ENCODE measurements at regions not wholly inside any gene's neighbourhood (a gene's known extent, or its start where the extent isn't known, plus 50 kb on each side); places are given as distances from the start of the nearest gene placed in this dataset.

GRCh38 chr3:127140501-127141460 is 52.1 kb upstream of the PRR23E start:
- no peak overlapping the region for H3K27ac ChIP-seq
- H3K9ac ChIP-seq (ENCODE audit: low read depth in 2 of 2, low read length in 2 of 2) = no peak overlapping the region
- no peak for TF ChIP-seq CTCF (IDR thresholded peaks at IDR 0.05)

GRCh38 chr3:127141921-127142730 is 50.8 kb upstream of the PRR23E start:
- H3K27me3 ChIP-seq = no peaks in the 10 kb centered on the region
- DNase-seq = peak; percentile 73
- no peak for TF ChIP-seq CTCF (IDR thresholded peaks at IDR 0.05)

More at GRCh38 chr3:127140501-127141460, 52.1 kb upstream of the PRR23E start:
- Histone ChIP-seq H3K4me3 (no peak overlapping the region), H3K9me3 (no peaks in the 10 kb centered on the region), H3K4me1 (peaks cover 12% of the 10 kb centered on the region), H3K36me3 (no peaks in the 10 kb centered on the region), H3K27me3 (peaks cover 8% of the 10 kb centered on the region)
- DNase-seq = no peak
- intact Hi-C loops (cut with DNase I) = no loop called here

More at GRCh38 chr3:127141921-127142730, 50.8 kb upstream of the PRR23E start:
- Histone ChIP-seq H3K4me1 (peaks cover 12% of the 10 kb centered on the region), H3K9me3 (no peaks in the 10 kb centered on the region), H3K4me3 (no peak overlapping the region), H3K9ac (ENCODE audit: low read depth in 2 of 2, low read length in 2 of 2) (no peak overlapping the region), H3K36me3 (no peaks in the 10 kb centered on the region), H3K27ac (no peak overlapping the region)
- intact Hi-C loops (cut with DNase I) = no loop called here

Data from colonic mucosa (tissue), 4 donors.